Mesenchymal stem cell (in vitro differentiated cells and primary cell): ENCODE measurements at regions not wholly inside any gene's neighbourhood (a gene's known extent, or its start where the extent isn't known, plus 50 kb on each side); places are given as distances from the start of the nearest gene placed in this dataset.

ENCODE experiments used
- DNase-seq: peaks from one replicate; pipeline ENCODE4 v3.0.0-alpha.2; 2013
- H2AFZ ChIP-seq: one replicate; pipeline ENCODE4 v1.6.1; 2013; ENCODE audit warnings: low read depth, mild to moderate bottlenecking, control low read depth, inconsistent platforms, low read length, moderate library complexity
- H2AK5ac ChIP-seq: 2 replicates; pipeline ENCODE4 v1.6.1; 2013; ENCODE audit warnings: low read length, moderate library complexity, mild to moderate bottlenecking, inconsistent platforms; ENCODE audit not compliant: severe bottlenecking
- H2BK120ac ChIP-seq: one replicate; pipeline ENCODE4 v1.6.1; 2013; ENCODE audit warnings: low read depth, mild to moderate bottlenecking, inconsistent platforms, low read length, moderate library complexity
- H2BK12ac ChIP-seq, 2 experiments: one replicate each; pipeline ENCODE4 v1.6.1; 2013; ENCODE audit warnings: inconsistent platforms in 2 of 2, low read length in 2 of 2, mild to moderate bottlenecking in 2 of 2, moderate library complexity in 2 of 2, control low read depth in 1 of 2
- H2BK15ac ChIP-seq: one replicate; pipeline ENCODE4 v1.6.1; 2013; ENCODE audit warnings: mild to moderate bottlenecking, low read depth, inconsistent platforms; ENCODE audit not compliant: poor library complexity, severe bottlenecking
- H2BK5ac ChIP-seq: 2 replicates; pipeline ENCODE4 v1.6.1; 2013; ENCODE audit warnings: low read depth, mild to moderate bottlenecking, low read length, control low read depth, inconsistent platforms; ENCODE audit not compliant: poor library complexity, severe bottlenecking
- H3K14ac ChIP-seq, 2 experiments: one replicate each; pipeline ENCODE4 v1.6.1; 2013; ENCODE audit warnings: inconsistent platforms in 2 of 2, low read length in 2 of 2, control low read depth in 1 of 2, mild to moderate bottlenecking in 1 of 2, moderate library complexity in 1 of 2
- H3K18ac ChIP-seq, 2 experiments: one replicate each; pipeline ENCODE4 v1.6.1; 2013; ENCODE audit warnings: inconsistent platforms in 2 of 2, low read length in 2 of 2, control low read depth in 1 of 2, low read depth in 1 of 2, mild to moderate bottlenecking in 1 of 2
- H3K23ac ChIP-seq, 2 experiments: one replicate each; pipeline ENCODE4 v1.6.1; 2013; ENCODE audit warnings: inconsistent platforms in 2 of 2, low read length in 2 of 2, mild to moderate bottlenecking in 2 of 2, moderate library complexity in 2 of 2, control low read depth in 1 of 2
- H3K27ac ChIP-seq: 2 replicates; pipeline ENCODE4 v1.5.1; 2013; ENCODE audit warnings: mild to moderate bottlenecking, moderate library complexity, low read length, control low read depth, inconsistent platforms; ENCODE audit not compliant: poor library complexity, severe bottlenecking
- H3K27me3 ChIP-seq, 2 experiments: 2 replicates each; pipeline versions ENCODE4 v1.6.1 to v1.7.0; 2013; ENCODE audit warnings: low read length in 2 of 2, mild to moderate bottlenecking in 2 of 2, moderate library complexity in 2 of 2, control low read depth in 1 of 2, inconsistent platforms in 1 of 2; ENCODE audit not compliant: control insufficient read depth in 1 of 2, insufficient read depth in 1 of 2
- H3K36me3 ChIP-seq, 2 experiments: 2 replicates each; pipeline versions ENCODE4 v1.6.1 to v1.7.0; 2013; ENCODE audit warnings: low read length in 2 of 2, control low read depth in 1 of 2, inconsistent platforms in 1 of 2, low read depth in 1 of 2, mild to moderate bottlenecking in 1 of 2; ENCODE audit not compliant: insufficient read depth in 2 of 2, control insufficient read depth in 1 of 2
- H3K4ac ChIP-seq, 2 experiments: one replicate each; pipeline ENCODE4 v1.6.1; 2013; ENCODE audit warnings: inconsistent platforms in 2 of 2, low read length in 2 of 2, mild to moderate bottlenecking in 2 of 2, moderate library complexity in 2 of 2, control low read depth in 1 of 2, low read depth in 1 of 2
- H3K4me1 ChIP-seq: 2 replicates; pipeline ENCODE4 v1.6.1; 2013; ENCODE audit warnings: low read depth, low read length, control low read depth; ENCODE audit not compliant: control insufficient read depth, insufficient read depth
- H3K4me2 ChIP-seq: 2 replicates; pipeline ENCODE4 v1.6.1; 2013; ENCODE audit warnings: low read length, mild to moderate bottlenecking, inconsistent platforms; ENCODE audit not compliant: poor library complexity, severe bottlenecking
- H3K4me3 ChIP-seq, 2 experiments: 2 replicates each; pipeline versions ENCODE4 v1.5.1 to v1.7.0; 2013; ENCODE audit warnings: low read length in 2 of 2, mild to moderate bottlenecking in 2 of 2, control low read depth in 1 of 2, low read depth in 1 of 2; ENCODE audit not compliant: insufficient read depth in 1 of 2
- H3K79me1 ChIP-seq: replicated peaks from 2 replicates; pipeline ENCODE4 v1.6.1; 2013; ENCODE audit warnings: mild to moderate bottlenecking, control low read depth, low read length, inconsistent platforms; ENCODE audit not compliant: poor library complexity, severe bottlenecking
- H3K9ac ChIP-seq: 2 replicates; pipeline ENCODE4 v1.7.0; 2013; ENCODE audit warnings: mild to moderate bottlenecking, low read length, moderate library complexity
- H3K9me3 ChIP-seq: 2 replicates; pipeline ENCODE4 v1.7.0; 2013; ENCODE audit warnings: mild to moderate bottlenecking, low read length; ENCODE audit not compliant: control insufficient read depth
- H4K8ac ChIP-seq: one replicate; pipeline ENCODE4 v1.6.1; 2013; ENCODE audit warnings: inconsistent platforms, mild to moderate bottlenecking, low read length, moderate library complexity
- H4K91ac ChIP-seq: one replicate; pipeline ENCODE4 v1.6.1; 2013; ENCODE audit warnings: mild to moderate bottlenecking, low read length, inconsistent platforms
- WGBS: methylation state at CpG from one replicate; pipeline ENCODE4 v1.1.7; 2013; ENCODE audit warnings: mixed read lengths; 5-methylcytosine and 5-hydroxymethylcytosine counted together

- Histone ChIP-seq H4K91ac (no peak overlapping the region), H3K9ac (peak overlapping the region; percentile 64), H3K27me3 (no peaks in the 10 kb centered on the region), H2AK5ac (no peak overlapping the region), H3K4me3 (peak overlapping the region in 1 of 2 experiments; percentile 22), H2BK120ac (no peak overlapping the region), H2BK15ac (no peak overlapping the region), H2AFZ (no peak overlapping the region), H2BK5ac (no peak overlapping the region), H3K4ac (no peak overlapping the region), H3K18ac (no peak overlapping the region), H3K9me3 (no peaks in the 10 kb centered on the region), H3K27ac (no peak overlapping the region), H2BK12ac (no peak overlapping the region), H3K14ac (no peak overlapping the region), H3K4me2 (no peak overlapping the region), H3K23ac (no peak overlapping the region), H3K4me1 (peaks cover 5% of the 10 kb centered on the region), H4K8ac (no peak overlapping the region), H3K36me3 (no peaks in the 10 kb centered on the region), H3K79me1 (no peaks in the 10 kb centered on the region)
- peak; percentile 67 for DNase-seq
- WGBS, result 90% methylated on average over 8 of the region's 8 CpGs
Measured at GRCh38 chr15:96181873-96182301, 148.6 kb upstream of the NR2F2 start.

DNA sequence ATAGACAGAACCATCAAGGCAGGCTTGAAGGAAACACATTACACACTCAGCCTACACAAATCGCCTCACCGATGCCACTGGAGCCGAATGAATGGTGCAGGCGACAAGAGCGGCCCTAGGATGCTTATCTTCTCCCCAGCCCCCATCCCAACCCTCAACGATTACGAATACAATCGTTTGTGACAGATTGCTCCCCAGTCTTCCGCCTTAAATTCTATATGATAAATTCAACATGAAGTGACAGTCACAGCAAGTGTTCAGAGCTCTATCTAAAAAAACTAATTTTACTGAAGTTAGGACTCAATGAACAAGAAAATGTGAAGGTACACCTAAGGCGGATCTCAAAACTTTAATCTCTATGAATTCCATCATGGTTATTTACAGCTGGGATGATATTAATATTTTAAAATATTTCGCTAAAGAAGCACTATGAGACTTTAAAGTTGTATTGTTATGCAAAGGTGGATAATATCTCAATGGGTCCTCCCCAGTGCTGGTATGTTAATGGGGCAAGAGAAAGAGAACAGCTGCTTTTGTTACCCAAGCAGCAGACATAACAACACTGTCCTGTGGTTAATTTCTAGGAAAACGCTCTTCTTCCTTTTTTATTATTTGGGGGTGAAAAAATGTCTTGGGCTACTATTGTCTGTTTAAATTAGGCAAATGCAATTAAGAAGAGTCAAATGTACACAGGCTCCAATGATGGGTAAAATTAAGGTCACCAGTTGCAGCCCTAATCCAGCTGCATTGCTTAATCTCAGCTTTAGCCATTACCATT, 147.6 kb upstream of the NR2F2 start:
- H2BK15ac ChIP-seq, result no peak overlapping the region
- H3K23ac ChIP-seq, result no peak overlapping the region
- peaks cover 5% of the 10 kb centered on the region for H3K4me1 ChIP-seq
- H3K18ac ChIP-seq, result no peak overlapping the region
- no peak for DNase-seq
- no peak overlapping the region for H3K9ac ChIP-seq
- H2BK5ac ChIP-seq, result no peak overlapping the region
- no peak overlapping the region for H3K4ac ChIP-seq
- H3K14ac ChIP-seq, result no peak overlapping the region
- H3K27me3 ChIP-seq, result no peaks in the 10 kb centered on the region
- H3K79me1 ChIP-seq, result no peaks in the 10 kb centered on the region
- H3K9me3 ChIP-seq, result no peaks in the 10 kb centered on the region
- H3K4me3 ChIP-seq, result peak overlapping the region in 1 of 2 experiments; percentile 32
- H2BK12ac ChIP-seq, result no peak overlapping the region
- H4K8ac ChIP-seq, result no peak overlapping the region
- no peak overlapping the region for H2AK5ac ChIP-seq
- no peaks in the 10 kb centered on the region for H3K36me3 ChIP-seq
- no peak overlapping the region for H2AFZ ChIP-seq
- WGBS, result 98% methylated on average over 7 of the region's 12 CpGs
- no peak overlapping the region for H3K27ac ChIP-seq
- no peak overlapping the region for H2BK120ac ChIP-seq
- no peak overlapping the region for H4K91ac ChIP-seq
- no peak overlapping the region for H3K4me2 ChIP-seq

DNA sequence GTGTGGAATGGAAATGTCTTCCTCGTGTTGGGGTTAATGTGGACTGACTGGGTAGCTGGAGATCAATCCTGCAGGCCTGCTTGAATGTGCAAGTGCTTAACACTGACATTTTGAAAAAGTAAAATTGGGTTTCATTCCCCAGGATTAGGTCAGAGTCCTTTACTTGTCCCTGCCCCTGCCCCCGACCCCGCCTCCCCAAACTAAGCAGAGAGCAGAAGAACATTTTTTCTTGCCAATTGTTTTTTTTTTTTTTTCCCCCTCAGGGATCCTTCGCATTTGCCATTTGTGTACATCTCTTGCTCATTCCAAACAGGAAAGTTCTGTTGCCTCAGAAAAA, 147.0 kb upstream of the NR2F2 start:
- Histone ChIP-seq H2AFZ (no peak overlapping the region), H2BK15ac (no peak overlapping the region), H3K27ac (no peak overlapping the region), H3K27me3 (no peaks in the 10 kb centered on the region), H4K8ac (no peak overlapping the region), H3K4me2 (no peak overlapping the region), H4K91ac (no peak overlapping the region), H2AK5ac (no peak overlapping the region), H3K36me3 (no peaks in the 10 kb centered on the region), H2BK120ac (no peak overlapping the region), H2BK12ac (no peak overlapping the region), H3K23ac (no peak overlapping the region), H3K18ac (no peak overlapping the region), H3K9me3 (no peaks in the 10 kb centered on the region), H2BK5ac (no peak overlapping the region), H3K4ac (no peak overlapping the region), H3K9ac (no peak overlapping the region), H3K4me3 (no peak overlapping the region), H3K79me1 (no peaks in the 10 kb centered on the region), H3K4me1 (peaks cover 5% of the 10 kb centered on the region), H3K14ac (no peak overlapping the region)
- WGBS, result 89% methylated on average over 4 of the region's 4 CpGs
- no peak for DNase-seq

- no peak overlapping the region for H3K4me2 ChIP-seq
- no peak overlapping the region for H3K18ac ChIP-seq
- no peak overlapping the region for H2BK5ac ChIP-seq
- no peak overlapping the region for H2AK5ac ChIP-seq
- no peak overlapping the region for H3K9ac ChIP-seq
- no peak overlapping the region for H3K14ac ChIP-seq
- no peak overlapping the region for H2BK120ac ChIP-seq
- H3K4me3 ChIP-seq, result no peak overlapping the region
- DNase-seq, result no peak
- H3K9me3 ChIP-seq, result no peaks in the 10 kb centered on the region
- no peak overlapping the region for H2AFZ ChIP-seq
- H4K8ac ChIP-seq, result no peak overlapping the region
- H3K4ac ChIP-seq, result no peak overlapping the region
- H3K27ac ChIP-seq, result no peak overlapping the region
- H3K36me3 ChIP-seq, result no peaks in the 10 kb centered on the region
- H2BK15ac ChIP-seq, result no peak overlapping the region
- no peak overlapping the region for H3K23ac ChIP-seq
- H3K79me1 ChIP-seq, result no peaks in the 10 kb centered on the region
- WGBS, result no CpG with 5 or more reads among the region's 3 CpGs
- H3K27me3 ChIP-seq, result no peaks in the 10 kb centered on the region
- peaks cover 5% of the 10 kb centered on the region for H3K4me1 ChIP-seq
- H4K91ac ChIP-seq, result no peak overlapping the region
- no peak overlapping the region for H2BK12ac ChIP-seq
Measured at GRCh38 chr15:96183867-96184266, 146.6 kb upstream of the NR2F2 start.
